ENCODE measurements at regions not wholly inside any gene's neighbourhood (a gene's known extent, or its start where the extent isn't known, plus 50 kb on each side); places are given as distances from the start of the nearest gene placed in this dataset.
"Not testable (repeated sequence)": the region's sequence is repeated elsewhere in the genome, so short reads cannot be mapped to it uniquely, and the experiment has no call there.

- no peak for DNase-seq
Observed at GRCh38 chr16:48003206-48003907, 152.4 kb downstream of the ABCC12 start.

- DNase-seq = no peak
Observed at GRCh38 chr16:48001324-48001895, 154.4 kb downstream of the ABCC12 start.

GRCh38 chr16:48000622-48001021 is 155.2 kb downstream of the ABCC12 start:
- DNase-seq = no peak

GRCh38 chr16:47999595-47999994 is 156.2 kb downstream of the ABCC12 start:
- DNase-seq = no peak

- no peak for DNase-seq
Observed at GRCh38 chr16:47995354-47995753, 160.4 kb downstream of the ABCC12 start.

- no peak for DNase-seq
Observed at GRCh38 chr16:47991491-47991890, 164.3 kb downstream of the ABCC12 start.

- DNase-seq = no peak
Observed at GRCh38 chr16:47990676-47991075, 165.1 kb downstream of the ABCC12 start.

- no peak for DNase-seq
Observed at GRCh38 chr16:47987136-47987535, 168.7 kb downstream of the ABCC12 start.

- no peak for DNase-seq
Observed at GRCh38 chr16:47986031-47986430, 169.8 kb downstream of the ABCC12 start.

- no peak for DNase-seq
Observed at GRCh38 chr16:47984669-47985068, 171.1 kb downstream of the ABCC12 start.

- DNase-seq = no peak
Observed at GRCh38 chr16:47983999-47984580, 171.7 kb downstream of the ABCC12 start.

GRCh38 chr16:47980212-47980611 is 175.6 kb downstream of the ABCC12 start:
- no peak for DNase-seq

GRCh38 chr16:47979616-47980182 is 176.1 kb downstream of the ABCC12 start:
- no peak for DNase-seq

GRCh38 chr16:47979164-47979520 is 176.7 kb downstream of the ABCC12 start:
- no peak for DNase-seq

- no peak for DNase-seq
Observed at GRCh38 chr16:47978491-47979163, 177.2 kb downstream of the ABCC12 start.

- no peak for DNase-seq
Observed at GRCh38 chr16:47977802-47978201, 178.0 kb downstream of the ABCC12 start.

- no peak for DNase-seq
Observed at GRCh38 chr16:47976636-47977210, 179.1 kb downstream of the ABCC12 start.

GRCh38 chr16:47974971-47975370 is 180.8 kb downstream of the ABCC12 start:
- DNase-seq = not testable (repeated sequence)

GRCh38 chr16:47973552-47973951 is 182.2 kb downstream of the ABCC12 start:
- no peak for DNase-seq

GRCh38 chr16:47972246-47972985 is 183.4 kb downstream of the ABCC12 start:
- no peak for DNase-seq

- DNase-seq = no peak
Observed at GRCh38 chr16:47971225-47971624, 184.6 kb downstream of the ABCC12 start.

- DNase-seq = no peak
Observed at GRCh38 chr16:47970291-47970931, 185.4 kb downstream of the ABCC12 start.

Data from activated CD8-positive, alpha-beta memory T cell treated with anti-CD3 and anti-CD28 coated beads for 24 hours (primary cell).